Esophagus muscularis mucosa (tissue), 4 donors: ENCODE measurements at regions not wholly inside any gene's neighbourhood (a gene's known extent, or its start where the extent isn't known, plus 50 kb on each side); places are given as distances from the start of the nearest gene placed in this dataset.

Source experiments
- EP300 ChIP-seq: sonication (generic); formaldehyde crosslinking; IDR thresholded peaks from one replicate; pipeline ENCODE4 v1.6.1; 2017; ENCODE audit warnings: antibody characterized with exemption
- POLR2A ChIP-seq: fragments of 450-650 bp; IDR thresholded peaks from one replicate; pipeline ENCODE4 v1.6.1; 2017; ENCODE audit warnings: antibody characterized with exemption, moderate library complexity, mild to moderate bottlenecking, low read depth
- POLR2AphosphoS5 ChIP-seq, 2 donors: sonication (generic); formaldehyde crosslinking; IDR thresholded peaks; one replicate each; pipeline ENCODE4 v1.6.1; 2017; ENCODE audit warnings: antibody characterized with exemption in 2 of 2
- TF ChIP-seq, protein P1 (sequence below), 3 experiments: fragments of 200-600 bp in 2 of 3; fragments of 450-650 bp in 1 of 3; sonication (generic) in 2 of 3; IDR thresholded peaks; one replicate each; pipeline ENCODE4 v1.5.1; 2017 to 2019; ENCODE audit warnings: antibody characterized with exemption in 3 of 3, mild to moderate bottlenecking in 2 of 3, moderate library complexity in 1 of 3

DNA sequence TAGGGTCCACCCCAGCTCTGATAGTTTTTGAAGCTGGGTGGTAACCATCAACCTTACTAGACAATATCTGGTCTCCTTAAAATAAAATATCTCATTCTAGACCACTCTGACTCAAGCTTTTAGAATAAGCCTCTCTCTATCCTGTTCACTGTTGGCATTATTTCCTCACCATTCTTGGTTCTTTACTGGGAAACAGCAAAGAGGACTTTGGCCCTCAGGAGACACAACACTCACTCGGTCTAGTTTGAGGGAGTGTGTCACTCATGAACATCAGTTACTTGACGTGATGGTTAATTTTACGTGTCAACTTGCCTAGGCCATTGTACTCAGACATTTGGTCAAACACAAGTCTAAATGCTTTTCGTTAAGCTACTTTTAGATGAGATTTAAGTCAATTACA, 110.6 kb downstream of the FAM76B start:
- TF ChIP-seq, protein P1, sequence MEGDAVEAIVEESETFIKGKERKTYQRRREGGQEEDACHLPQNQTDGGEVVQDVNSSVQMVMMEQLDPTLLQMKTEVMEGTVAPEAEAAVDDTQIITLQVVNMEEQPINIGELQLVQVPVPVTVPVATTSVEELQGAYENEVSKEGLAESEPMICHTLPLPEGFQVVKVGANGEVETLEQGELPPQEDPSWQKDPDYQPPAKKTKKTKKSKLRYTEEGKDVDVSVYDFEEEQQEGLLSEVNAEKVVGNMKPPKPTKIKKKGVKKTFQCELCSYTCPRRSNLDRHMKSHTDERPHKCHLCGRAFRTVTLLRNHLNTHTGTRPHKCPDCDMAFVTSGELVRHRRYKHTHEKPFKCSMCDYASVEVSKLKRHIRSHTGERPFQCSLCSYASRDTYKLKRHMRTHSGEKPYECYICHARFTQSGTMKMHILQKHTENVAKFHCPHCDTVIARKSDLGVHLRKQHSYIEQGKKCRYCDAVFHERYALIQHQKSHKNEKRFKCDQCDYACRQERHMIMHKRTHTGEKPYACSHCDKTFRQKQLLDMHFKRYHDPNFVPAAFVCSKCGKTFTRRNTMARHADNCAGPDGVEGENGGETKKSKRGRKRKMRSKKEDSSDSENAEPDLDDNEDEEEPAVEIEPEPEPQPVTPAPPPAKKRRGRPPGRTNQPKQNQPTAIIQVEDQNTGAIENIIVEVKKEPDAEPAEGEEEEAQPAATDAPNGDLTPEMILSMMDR (IDR thresholded peaks at IDR 0.05): no peak
- TF ChIP-seq POLR2AphosphoS5 (IDR thresholded peaks at IDR 0.05) (no peak), POLR2A (no peak), EP300 (no peak)
